C4-2B (cell line): ENCODE measurements at regions not wholly inside any gene's neighbourhood (a gene's known extent, or its start where the extent isn't known, plus 50 kb on each side); places are given as distances from the start of the nearest gene placed in this dataset.

Experiments used
- ZFX ChIP-seq: fragments of 450-650 bp; IDR thresholded peaks from 2 replicates; pipeline ENCODE4 v1.6.1; 2017
- TF ChIP-seq, protein P1 (sequence below): fragments of 450-650 bp; conservative IDR thresholded peaks from 2 replicates; pipeline ENCODE4 v1.5.1; 2017; ENCODE audit warnings: mild to moderate bottlenecking

DNA sequence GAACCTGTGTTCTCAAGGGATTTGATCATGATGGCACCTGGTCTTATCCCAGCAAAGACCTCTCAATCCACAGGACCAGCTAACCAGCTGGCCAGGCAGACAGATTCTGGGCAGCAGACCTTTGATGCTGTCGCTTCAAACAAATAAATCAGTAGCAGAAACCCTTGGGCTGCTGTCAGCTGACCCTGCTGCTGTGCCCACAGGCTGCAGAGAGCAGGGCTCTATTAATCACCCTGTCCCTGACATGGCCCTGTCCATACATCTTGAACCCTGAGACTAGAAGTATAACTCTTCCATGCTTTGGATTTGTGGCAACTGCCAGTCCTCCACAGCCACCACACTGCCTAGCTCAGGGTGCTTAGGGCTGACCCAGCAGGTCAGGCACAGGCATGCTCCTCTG is 244.1 kb upstream of the PODXL start:
- TF ChIP-seq ZFX = no peak
- TF ChIP-seq, protein P1, sequence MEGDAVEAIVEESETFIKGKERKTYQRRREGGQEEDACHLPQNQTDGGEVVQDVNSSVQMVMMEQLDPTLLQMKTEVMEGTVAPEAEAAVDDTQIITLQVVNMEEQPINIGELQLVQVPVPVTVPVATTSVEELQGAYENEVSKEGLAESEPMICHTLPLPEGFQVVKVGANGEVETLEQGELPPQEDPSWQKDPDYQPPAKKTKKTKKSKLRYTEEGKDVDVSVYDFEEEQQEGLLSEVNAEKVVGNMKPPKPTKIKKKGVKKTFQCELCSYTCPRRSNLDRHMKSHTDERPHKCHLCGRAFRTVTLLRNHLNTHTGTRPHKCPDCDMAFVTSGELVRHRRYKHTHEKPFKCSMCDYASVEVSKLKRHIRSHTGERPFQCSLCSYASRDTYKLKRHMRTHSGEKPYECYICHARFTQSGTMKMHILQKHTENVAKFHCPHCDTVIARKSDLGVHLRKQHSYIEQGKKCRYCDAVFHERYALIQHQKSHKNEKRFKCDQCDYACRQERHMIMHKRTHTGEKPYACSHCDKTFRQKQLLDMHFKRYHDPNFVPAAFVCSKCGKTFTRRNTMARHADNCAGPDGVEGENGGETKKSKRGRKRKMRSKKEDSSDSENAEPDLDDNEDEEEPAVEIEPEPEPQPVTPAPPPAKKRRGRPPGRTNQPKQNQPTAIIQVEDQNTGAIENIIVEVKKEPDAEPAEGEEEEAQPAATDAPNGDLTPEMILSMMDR = no peak
